ENCODE measurements at regions not wholly inside any gene's neighbourhood (a gene's known extent, or its start where the extent isn't known, plus 50 kb on each side); places are given as distances from the start of the nearest gene placed in this dataset.

GRCh38 chr5:109468737-109469420 is 59.1 kb upstream of the PJA2 start:
- TF ChIP-seq, protein P1, sequence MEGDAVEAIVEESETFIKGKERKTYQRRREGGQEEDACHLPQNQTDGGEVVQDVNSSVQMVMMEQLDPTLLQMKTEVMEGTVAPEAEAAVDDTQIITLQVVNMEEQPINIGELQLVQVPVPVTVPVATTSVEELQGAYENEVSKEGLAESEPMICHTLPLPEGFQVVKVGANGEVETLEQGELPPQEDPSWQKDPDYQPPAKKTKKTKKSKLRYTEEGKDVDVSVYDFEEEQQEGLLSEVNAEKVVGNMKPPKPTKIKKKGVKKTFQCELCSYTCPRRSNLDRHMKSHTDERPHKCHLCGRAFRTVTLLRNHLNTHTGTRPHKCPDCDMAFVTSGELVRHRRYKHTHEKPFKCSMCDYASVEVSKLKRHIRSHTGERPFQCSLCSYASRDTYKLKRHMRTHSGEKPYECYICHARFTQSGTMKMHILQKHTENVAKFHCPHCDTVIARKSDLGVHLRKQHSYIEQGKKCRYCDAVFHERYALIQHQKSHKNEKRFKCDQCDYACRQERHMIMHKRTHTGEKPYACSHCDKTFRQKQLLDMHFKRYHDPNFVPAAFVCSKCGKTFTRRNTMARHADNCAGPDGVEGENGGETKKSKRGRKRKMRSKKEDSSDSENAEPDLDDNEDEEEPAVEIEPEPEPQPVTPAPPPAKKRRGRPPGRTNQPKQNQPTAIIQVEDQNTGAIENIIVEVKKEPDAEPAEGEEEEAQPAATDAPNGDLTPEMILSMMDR (IDR thresholded peaks at IDR 0.05), result peak in 5 of 6 experiments; percentile 26 to 90 (median 89)
- no peak for TF ChIP-seq POLR2A (IDR thresholded peaks at IDR 0.05)

Measured in Peyer's patch (tissue), 4 donors.